GM10266 (cell line): ENCODE measurements at regions not wholly inside any gene's neighbourhood (a gene's known extent, or its start where the extent isn't known, plus 50 kb on each side); places are given as distances from the start of the nearest gene placed in this dataset.

Experiments used
- DNase-seq: peaks from one replicate; pipeline ENCODE4 v3.0.0; 2012; ENCODE audit errors: extremely low spot score
- CTCF ChIP-seq: IDR thresholded peaks from 2 replicates; pipeline ENCODE4 v1.5.1; 2012; ENCODE audit warnings: mild to moderate bottlenecking, low read depth; ENCODE audit not compliant: control insufficient read depth, insufficient read depth; ENCODE audit errors: missing control alignments

- DNase-seq: no peak
- no peak for TF ChIP-seq CTCF
These were observed 493.9 kb downstream of the HTR7 start for GRCh38 chr10:90363799-90364483.

GRCh38 chr10:90372451-90372850, 485.4 kb downstream of the HTR7 start:
- DNase-seq: no peak
- TF ChIP-seq CTCF: no peak

GRCh38 chr10:90373911-90374310, 483.9 kb downstream of the HTR7 start:
- no peak for DNase-seq
- TF ChIP-seq CTCF: no peak

GRCh38 chr10:90378524-90379076, 479.2 kb downstream of the HTR7 start:
- no peak for TF ChIP-seq CTCF
- DNase-seq: no peak

GRCh38 chr10:90381468-90381867, 476.4 kb downstream of the HTR7 start:
- TF ChIP-seq CTCF: no peak
- no peak for DNase-seq

- TF ChIP-seq CTCF: no peak
- no peak for DNase-seq
These were observed 468.0 kb downstream of the HTR7 start for GRCh38 chr10:90389876-90390275.

- DNase-seq: no peak
- no peak for TF ChIP-seq CTCF
These were observed 463.5 kb downstream of the HTR7 start for GRCh38 chr10:90394311-90394710.
